ENCODE measurements at regions not wholly inside any gene's neighbourhood (a gene's known extent, or its start where the extent isn't known, plus 50 kb on each side); places are given as distances from the start of the nearest gene placed in this dataset.

GRCh38 chr2:155363349-155363888, 664.9 kb downstream of the KCNJ3 start:
- no peak for TF ChIP-seq CTCF (IDR thresholded peaks at IDR 0.05)
- Mint-ChIP-seq H3K4me1 (no peaks in the 10 kb centered on the region), H3K27me3 (no peaks in the 10 kb centered on the region), H3K4me3 (no peak overlapping the region), H3K36me3 (ENCODE audit: low read depth) (no peaks in the 10 kb centered on the region), H3K9me3 (no peaks in the 10 kb centered on the region), H3K27ac (no peak overlapping the region)
- intact Hi-C loops (cut with micrococcal nuclease), result no loop called here
- ATAC-seq (ENCODE audit: low read depth) (no peak), DNase-seq (no peak)
- POLR2A ChIA-PET, result no interaction called here
- CTCF ChIA-PET, result no interaction called here

GRCh38 chr2:155357172-155357571, 658.7 kb downstream of the KCNJ3 start:
- Mint-ChIP-seq H3K36me3 (ENCODE audit: low read depth) (no peaks in the 10 kb centered on the region), H3K4me1 (no peaks in the 10 kb centered on the region), H3K27me3 (no peaks in the 10 kb centered on the region), H3K9me3 (peaks cover 9% of the 10 kb centered on the region), H3K27ac (no peak overlapping the region), H3K4me3 (no peak overlapping the region)
- TF ChIP-seq CTCF (IDR thresholded peaks at IDR 0.05), result no peak
- intact Hi-C loops (cut with micrococcal nuclease), result no loop called here
- DNase-seq (no peak), ATAC-seq (ENCODE audit: low read depth) (no peak)
- ChIA-PET POLR2A (no interaction called here), CTCF (interaction anchor here (0.6 kb wide), 1 partner anchor 1501 kb away, joined by 3 read pairs; no protein-coding TSS in a partner anchor)

- no peaks in the 10 kb centered on the region for H3K27me3 Mint-ChIP-seq
- no peaks in the 10 kb centered on the region for H3K36me3 Mint-ChIP-seq (ENCODE audit: low read depth)
- intact Hi-C loops (cut with micrococcal nuclease), result no loop called here
- H3K27ac Mint-ChIP-seq, result no peak overlapping the region
- DNase-seq (no peak), ATAC-seq (ENCODE audit: low read depth) (no peak)
- H3K9me3 Mint-ChIP-seq, result peaks cover 9% of the 10 kb centered on the region
- H3K4me3 Mint-ChIP-seq, result no peak overlapping the region
- CTCF ChIA-PET, result no interaction called here
- POLR2A ChIA-PET, result no interaction called here
- no peaks in the 10 kb centered on the region for H3K4me1 Mint-ChIP-seq
- no peak for TF ChIP-seq CTCF (IDR thresholded peaks at IDR 0.05)
Observed at GRCh38 chr2:155356250-155356649, 657.8 kb downstream of the KCNJ3 start.

GRCh38 chr2:155350783-155351580, 652.5 kb downstream of the KCNJ3 start:
- CTCF ChIA-PET, result no interaction called here
- H3K9me3 Mint-ChIP-seq, result no peaks in the 10 kb centered on the region
- no peak for DNase-seq
- no peak for TF ChIP-seq CTCF (IDR thresholded peaks at IDR 0.05)
- H3K27ac Mint-ChIP-seq, result no peak overlapping the region
- H3K27me3 Mint-ChIP-seq, result no peaks in the 10 kb centered on the region
- intact Hi-C loops (cut with micrococcal nuclease), result no loop called here
- POLR2A ChIA-PET, result no interaction called here
- H3K4me1 Mint-ChIP-seq, result no peaks in the 10 kb centered on the region
- H3K36me3 Mint-ChIP-seq (ENCODE audit: low read depth), result no peaks in the 10 kb centered on the region
- no peak overlapping the region for H3K4me3 Mint-ChIP-seq
- no peak for ATAC-seq (ENCODE audit: low read depth)

GRCh38 chr2:155332016-155332415, 633.5 kb downstream of the KCNJ3 start:
- H3K27ac Mint-ChIP-seq, result no peak overlapping the region
- ChIA-PET CTCF (no interaction called here), POLR2A (no interaction called here)
- intact Hi-C loops (cut with micrococcal nuclease), result no loop called here
- TF ChIP-seq CTCF (IDR thresholded peaks at IDR 0.05), result no peak
- DNase-seq (no peak), ATAC-seq (ENCODE audit: low read depth) (no peak)
- no peaks in the 10 kb centered on the region for H3K9me3 Mint-ChIP-seq
- H3K27me3 Mint-ChIP-seq, result no peaks in the 10 kb centered on the region
- no peaks in the 10 kb centered on the region for H3K4me1 Mint-ChIP-seq
- H3K36me3 Mint-ChIP-seq (ENCODE audit: low read depth), result no peaks in the 10 kb centered on the region
- H3K4me3 Mint-ChIP-seq, result no peak overlapping the region

Data from activated B cell treated with CpG ODN at 0.5 μM for 24 hours (primary cell).